ENCODE measurements at regions not wholly inside any gene's neighbourhood (a gene's known extent, or its start where the extent isn't known, plus 50 kb on each side); places are given as distances from the start of the nearest gene placed in this dataset.

Small RNA genes lying in the stretch of these regions (small RNA-seq; reads per million reads assigned to genes)
- gene RF00096: 0 to 0.17 reads per million in 2 experiments

All from NCI-H460 (cell line).